Esophagus squamous epithelium (tissue), 4 donors: ENCODE measurements at regions not wholly inside any gene's neighbourhood (a gene's known extent, or its start where the extent isn't known, plus 50 kb on each side); places are given as distances from the start of the nearest gene placed in this dataset.

Experiments
- POLR2A ChIP-seq, 4 donors: fragments of 450-650 bp; IDR thresholded peaks; one replicate each; pipeline ENCODE4 v1.6.1; 2017; ENCODE audit warnings: antibody characterized with exemption in 4 of 4, mild to moderate bottlenecking in 4 of 4, moderate library complexity in 3 of 4
- TF ChIP-seq, protein P1 (sequence below), 6 experiments: fragments of 450-650 bp in 4 of 6; fragments of 200-600 bp in 2 of 6; sonication (generic) in 2 of 6; IDR thresholded peaks; one replicate each; pipeline ENCODE4 v1.5.1; 2016 to 2019; ENCODE audit warnings: antibody characterized with exemption in 6 of 6, mild to moderate bottlenecking in 4 of 6, moderate library complexity in 4 of 6

- no peak for TF ChIP-seq POLR2A (IDR thresholded peaks at IDR 0.05)
- TF ChIP-seq, protein P1, sequence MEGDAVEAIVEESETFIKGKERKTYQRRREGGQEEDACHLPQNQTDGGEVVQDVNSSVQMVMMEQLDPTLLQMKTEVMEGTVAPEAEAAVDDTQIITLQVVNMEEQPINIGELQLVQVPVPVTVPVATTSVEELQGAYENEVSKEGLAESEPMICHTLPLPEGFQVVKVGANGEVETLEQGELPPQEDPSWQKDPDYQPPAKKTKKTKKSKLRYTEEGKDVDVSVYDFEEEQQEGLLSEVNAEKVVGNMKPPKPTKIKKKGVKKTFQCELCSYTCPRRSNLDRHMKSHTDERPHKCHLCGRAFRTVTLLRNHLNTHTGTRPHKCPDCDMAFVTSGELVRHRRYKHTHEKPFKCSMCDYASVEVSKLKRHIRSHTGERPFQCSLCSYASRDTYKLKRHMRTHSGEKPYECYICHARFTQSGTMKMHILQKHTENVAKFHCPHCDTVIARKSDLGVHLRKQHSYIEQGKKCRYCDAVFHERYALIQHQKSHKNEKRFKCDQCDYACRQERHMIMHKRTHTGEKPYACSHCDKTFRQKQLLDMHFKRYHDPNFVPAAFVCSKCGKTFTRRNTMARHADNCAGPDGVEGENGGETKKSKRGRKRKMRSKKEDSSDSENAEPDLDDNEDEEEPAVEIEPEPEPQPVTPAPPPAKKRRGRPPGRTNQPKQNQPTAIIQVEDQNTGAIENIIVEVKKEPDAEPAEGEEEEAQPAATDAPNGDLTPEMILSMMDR (IDR thresholded peaks at IDR 0.05) = no peak
Measured at GRCh38 chr5:104661256-104661655, 1098.7 kb upstream of the NUDT12 start.
